Activated CD4-positive, alpha-beta T cell treated with anti-CD3 and anti-CD28 coated beads, Interleukin-2, Interleukin-6, amounts not matched to agents 100 ng/mL and 50 ng/mL, durations not matched to agents 16 hours and 8 hours (primary cell): ENCODE measurements at regions not wholly inside any gene's neighbourhood (a gene's known extent, or its start where the extent isn't known, plus 50 kb on each side); places are given as distances from the start of the nearest gene placed in this dataset.
"Not testable (repeated sequence)": the region's sequence is repeated elsewhere in the genome, so short reads cannot be mapped to it uniquely, and the experiment has no call there.

Experiments used
- DNase-seq: peaks from one replicate; pipeline ENCODE4 v3.0.0-alpha.2; 2020

GRCh38 chr4:75285837-75286236, 228.4 kb downstream of the RCHY1 start:
- DNase-seq: no peak

- no peak for DNase-seq
Measured at GRCh38 chr4:75284831-75285230, 229.4 kb downstream of the RCHY1 start.

GRCh38 chr4:75280461-75280860, 233.7 kb downstream of the RCHY1 start:
- DNase-seq: not testable (repeated sequence)

DNA sequence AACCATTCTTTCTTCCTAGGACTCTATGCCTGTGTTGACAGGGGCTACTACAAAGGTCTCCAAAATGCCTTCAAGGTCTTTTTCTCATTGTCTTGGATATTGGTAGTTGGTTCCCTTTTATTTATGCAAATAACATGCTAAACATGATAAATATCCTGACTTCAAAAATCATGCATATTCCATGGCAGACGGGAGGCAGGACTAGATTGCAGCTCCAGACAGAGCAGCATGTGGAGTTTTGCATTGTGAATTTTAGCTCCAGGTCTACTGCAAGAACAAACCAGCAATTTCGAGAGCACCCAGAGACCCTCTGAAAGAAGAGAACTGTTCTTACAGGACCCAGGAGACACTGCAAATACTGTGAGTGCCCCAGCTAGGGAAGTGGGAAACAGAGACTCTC, 254.9 kb downstream of the RCHY1 start:
- DNase-seq: no peak

DNA sequence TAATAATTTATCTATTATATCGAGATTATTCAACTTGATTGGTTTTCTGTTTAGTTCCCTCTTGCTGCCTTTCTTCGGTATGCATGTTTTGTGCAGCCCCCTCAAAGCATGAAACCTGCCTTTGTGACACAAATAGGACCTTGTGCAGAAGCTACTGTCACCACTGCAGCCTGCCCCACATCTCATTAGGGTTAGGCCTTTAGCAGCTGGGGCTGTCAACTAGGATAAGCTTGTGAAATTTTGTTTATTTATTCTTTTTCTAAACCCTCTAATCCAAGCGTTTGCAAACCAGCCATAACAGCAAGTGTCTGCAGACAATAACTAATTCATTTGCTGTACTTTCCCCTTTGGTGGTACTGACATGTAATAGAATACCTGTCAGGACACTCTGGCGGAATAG, 258.9 kb downstream of the RCHY1 start:
- DNase-seq: no peak

DNA sequence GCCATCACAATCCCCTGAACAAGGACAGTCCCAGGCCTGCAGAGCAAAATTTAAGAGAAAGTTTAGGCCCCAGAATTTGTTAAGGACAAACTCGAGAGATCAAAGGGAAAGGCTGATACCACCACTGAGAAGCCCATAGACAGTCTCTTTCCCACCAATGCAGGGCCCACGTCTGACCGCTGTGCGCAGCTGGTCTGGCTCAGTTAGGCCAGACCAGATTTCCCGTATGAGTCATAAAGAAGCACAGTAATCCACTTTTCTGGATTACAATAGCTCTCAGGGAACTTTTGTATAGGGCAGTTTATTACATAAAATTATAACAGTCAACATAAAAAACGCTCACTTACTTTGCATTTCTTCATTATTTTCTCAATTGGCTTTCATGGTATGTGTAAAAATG, 259.5 kb downstream of the RCHY1 start:
- DNase-seq: no peak

GRCh38 chr4:75253094-75253493, 261.1 kb downstream of the RCHY1 start:
- DNase-seq: not testable (repeated sequence)

DNA sequence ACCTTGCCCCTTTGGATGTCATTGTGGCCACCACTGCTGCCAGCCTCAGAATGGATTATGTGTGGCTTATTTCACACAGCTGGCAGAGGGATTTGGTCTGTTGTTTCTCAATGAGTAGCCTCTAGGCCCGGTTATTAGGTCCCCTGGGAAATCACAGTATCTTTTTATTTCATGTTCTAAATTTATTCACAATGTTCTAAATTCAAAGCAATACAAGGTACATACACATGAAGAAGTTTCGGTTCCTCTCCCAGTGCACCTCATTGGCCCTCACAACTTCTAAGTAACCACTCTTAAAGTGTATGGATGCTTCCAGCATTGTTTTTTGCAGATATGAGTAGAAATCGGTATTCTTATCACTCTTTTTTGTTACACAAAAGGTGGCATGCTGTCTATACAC, 262.7 kb downstream of the RCHY1 start:
- DNase-seq: no peak

DNA sequence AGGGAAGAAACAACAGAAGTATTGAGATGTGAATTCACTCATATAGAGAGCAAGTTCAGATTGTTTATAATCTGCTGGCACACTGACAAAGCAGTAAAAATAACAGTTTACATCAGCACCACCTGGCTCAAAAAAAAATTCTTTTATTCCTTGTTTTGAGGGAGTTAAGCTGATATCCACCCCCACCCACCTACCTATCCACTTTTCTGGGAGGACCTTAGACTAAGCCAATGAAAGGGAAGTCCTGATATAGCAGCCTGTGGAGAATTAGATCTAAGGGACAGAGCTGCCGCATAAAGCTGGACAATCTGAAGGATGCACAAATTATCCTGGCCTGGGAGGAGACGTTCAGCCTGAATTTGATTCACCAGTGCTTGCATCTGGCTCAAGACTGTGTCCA, 264.5 kb downstream of the RCHY1 start:
- DNase-seq: no peak

- DNase-seq: no peak
Measured at GRCh38 chr4:75248770-75249407, 265.3 kb downstream of the RCHY1 start.

DNA sequence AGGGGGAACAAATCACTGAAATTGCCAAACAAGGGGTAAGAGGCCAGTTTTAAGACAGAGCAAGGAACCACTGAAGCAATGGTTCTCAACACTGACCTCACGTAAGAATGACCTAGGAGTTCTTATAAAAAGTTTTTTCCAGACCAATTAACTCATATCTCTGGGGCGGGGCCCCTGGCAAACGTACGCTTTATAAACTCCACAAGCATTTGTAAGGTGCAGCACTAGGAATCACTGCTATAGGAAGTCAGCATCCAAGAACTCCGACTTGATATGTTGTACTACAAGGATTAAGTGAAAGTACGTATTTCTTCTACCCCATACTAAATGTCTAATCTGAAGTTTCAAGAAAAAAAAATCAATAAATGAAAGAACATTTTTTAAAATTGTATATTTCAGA, 269.9 kb downstream of the RCHY1 start:
- no peak for DNase-seq

GRCh38 chr4:75243570-75243969, 270.6 kb downstream of the RCHY1 start:
- DNase-seq: no peak

DNA sequence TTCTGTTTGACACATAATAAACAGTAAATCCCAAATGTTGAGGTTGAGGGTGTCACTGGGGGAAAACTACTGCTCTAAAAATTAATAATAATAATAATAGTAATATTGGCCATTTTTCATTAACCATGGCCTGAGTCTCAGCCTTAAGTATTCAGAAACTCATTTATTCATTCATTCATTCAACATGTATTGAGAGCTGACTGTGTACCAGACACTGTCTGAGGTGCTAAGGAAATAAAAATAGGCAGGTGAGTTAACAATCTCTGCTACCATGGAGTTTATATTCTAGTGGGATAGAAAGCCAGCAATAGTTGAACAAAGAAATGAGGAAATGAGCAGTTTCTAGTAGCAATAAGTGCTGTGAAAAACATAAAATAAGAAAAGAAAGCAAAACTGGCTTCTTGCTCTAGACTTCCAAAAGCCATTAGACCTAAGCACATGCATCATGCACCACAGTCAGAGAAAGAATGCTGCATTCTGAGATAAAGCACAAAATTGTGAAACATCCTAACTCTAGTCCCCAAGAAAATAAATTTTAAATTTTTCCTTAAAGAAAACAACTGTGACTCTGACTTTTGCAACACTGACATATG, 278.7 kb downstream of the RCHY1 start:
- no peak for DNase-seq

DNA sequence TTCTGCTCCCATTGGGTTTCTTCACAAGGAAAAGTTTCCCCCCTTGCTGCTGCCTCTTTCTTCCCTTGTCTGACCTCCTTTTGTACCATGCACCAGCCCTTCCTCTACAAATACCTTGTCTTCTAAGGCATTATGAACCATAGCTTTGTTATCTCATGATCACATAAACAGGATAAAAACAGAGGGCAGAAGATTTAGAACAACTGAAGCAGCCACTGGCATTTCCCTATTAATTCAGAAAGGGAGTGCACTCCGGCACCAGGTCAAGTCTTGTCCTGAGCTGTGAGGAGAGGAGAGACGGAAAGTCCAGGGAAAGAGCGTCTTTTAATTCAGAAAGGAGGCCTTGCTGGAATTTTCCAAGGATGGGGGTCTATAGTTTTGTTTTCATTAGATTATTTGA, 281.7 kb downstream of the RCHY1 start:
- DNase-seq: no peak

- no peak for DNase-seq
Measured at GRCh38 chr4:75229806-75230570, 284.2 kb downstream of the RCHY1 start.

DNA sequence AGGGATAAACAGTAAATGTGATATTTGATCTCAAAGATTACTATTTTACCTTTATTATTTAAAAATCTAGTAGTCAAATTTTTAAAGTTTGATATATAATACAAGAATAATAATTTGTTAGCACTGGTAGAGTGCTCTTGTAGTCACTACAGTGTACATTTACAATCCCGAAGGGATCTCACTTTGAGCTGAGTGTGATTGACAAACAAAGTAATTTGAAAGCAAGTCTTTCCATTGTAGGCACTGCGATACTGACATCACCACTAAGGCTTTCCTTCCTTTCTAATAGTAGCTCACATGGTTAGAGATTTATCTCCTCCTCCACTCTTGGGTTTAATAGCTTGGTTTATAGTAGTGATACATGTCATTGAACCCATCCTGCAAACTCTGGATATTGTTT, 280.6 kb downstream of the PARM1 start:
- DNase-seq: no peak

DNA sequence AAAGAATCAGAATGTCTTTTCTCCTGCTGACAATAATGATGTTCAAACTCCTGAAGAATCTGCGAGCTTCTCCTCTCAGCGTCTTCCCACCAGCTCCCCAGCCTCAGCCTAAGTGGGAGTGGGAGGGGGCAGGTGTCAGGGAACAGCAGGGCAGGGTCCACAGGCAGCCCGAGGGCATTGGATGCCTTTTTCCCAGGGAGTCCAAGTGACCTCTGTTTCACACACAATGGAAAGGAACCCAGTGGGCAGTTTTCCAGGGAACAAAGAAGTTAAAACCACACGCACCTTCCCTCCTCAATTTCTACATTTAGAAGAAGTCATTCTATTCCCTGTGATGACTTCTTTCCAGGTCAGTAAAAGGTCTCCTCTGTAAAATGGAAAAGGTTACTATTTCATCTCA, 278.5 kb downstream of the PARM1 start:
- DNase-seq: no peak

GRCh38 chr4:75207902-75208301, 275.0 kb downstream of the PARM1 start:
- DNase-seq: no peak

GRCh38 chr4:75195111-75195510, 262.2 kb downstream of the PARM1 start:
- DNase-seq: no peak

DNA sequence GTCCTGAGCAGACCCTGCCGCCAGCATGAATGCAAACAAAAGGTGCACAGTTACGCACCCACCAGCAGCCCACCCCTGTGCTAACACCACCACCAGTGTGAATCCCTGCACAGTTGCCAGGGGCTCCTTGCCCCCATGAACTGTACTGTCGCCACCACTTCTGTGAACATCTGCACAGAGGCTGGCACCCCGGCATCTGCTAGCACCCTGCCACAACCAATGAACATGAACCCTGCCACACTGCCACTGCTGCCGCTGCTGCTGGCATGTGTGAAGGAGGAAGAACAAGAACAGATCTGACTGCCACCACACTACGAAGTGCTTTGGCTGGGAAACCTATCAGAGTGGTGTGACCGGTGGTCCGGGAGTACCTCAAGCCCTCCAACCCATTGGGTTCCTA, 261.3 kb downstream of the PARM1 start:
- no peak for DNase-seq

GRCh38 chr4:75192182-75192581, 259.3 kb downstream of the PARM1 start:
- DNase-seq: not testable (repeated sequence)

GRCh38 chr4:75189711-75190335, 256.9 kb downstream of the PARM1 start:
- no peak for DNase-seq

GRCh38 chr4:75180790-75181776, 248.2 kb downstream of the PARM1 start:
- DNase-seq: peak; percentile 29
